ENCODE measurements at regions not wholly inside any gene's neighbourhood (a gene's known extent, or its start where the extent isn't known, plus 50 kb on each side); places are given as distances from the start of the nearest gene placed in this dataset.

DNA sequence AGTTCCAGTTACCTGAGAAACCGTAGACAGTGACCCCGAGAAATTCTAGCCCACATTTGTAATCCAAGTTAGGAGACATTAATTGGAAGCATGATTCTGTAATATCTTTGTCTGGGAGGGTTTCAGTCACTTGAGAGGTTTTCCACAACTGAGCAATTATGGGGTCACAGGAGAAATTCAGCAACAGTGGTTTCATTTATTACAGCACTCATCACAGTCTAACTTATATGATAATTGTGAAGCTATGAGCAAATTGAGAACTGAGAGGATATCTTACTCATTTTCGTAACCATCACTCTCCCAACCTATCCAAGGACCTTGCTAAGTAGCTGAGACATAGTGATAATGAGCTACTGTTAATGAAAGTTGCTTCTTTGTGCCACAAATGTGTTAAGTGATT is 328.5 kb upstream of the PPP2R3A start:
- Histone ChIP-seq H4K20me1 (ENCODE audit: insufficient read depth) (no peaks in the 10 kb centered on the region), H3K9ac (ENCODE audit: low read length) (no peak overlapping the region), H3F3A (ENCODE audit: insufficient read depth, low read length, poor library complexity, severe bottlenecking) (no peaks in the 10 kb centered on the region), H2AFZ (ENCODE audit: low read depth, low read length) (no peak overlapping the region), H3K27ac (ENCODE audit: low read length) (no peak overlapping the region), H3K27me3 (ENCODE audit: insufficient read depth, low read depth, low read length) (no peaks in the 10 kb centered on the region), H3K36me3 (ENCODE audit: insufficient read depth, low read length) (no peaks in the 10 kb centered on the region), H3K9me2 (ENCODE audit: insufficient read depth, low read length) (no peaks in the 10 kb centered on the region), H3K79me2 (replicated peaks; ENCODE audit: insufficient read depth, low read length) (no peaks in the 10 kb centered on the region), H3K4me3 (ENCODE audit: low read length) (no peak overlapping the region), H3K9me3 (ENCODE audit: low read length) (no peaks in the 10 kb centered on the region), H3K4me2 (ENCODE audit: low read length) (no peak overlapping the region)
- TF ChIP-seq POLR2AphosphoS5 (IDR thresholded peaks at IDR 0.05) (no peak), TAF1 (IDR thresholded peaks at IDR 0.05; ENCODE audit: low read depth) (no peak), EP300 (conservative IDR thresholded peaks at IDR 0.05; ENCODE audit: poor library complexity, severe bottlenecking) (no peak), EZH2 (IDR thresholded peaks at IDR 0.05; ENCODE audit: borderline replicate concordance, insufficient read depth, low read length, poor library complexity, severe bottlenecking) (no peak), MXI1 (conservative IDR thresholded peaks at IDR 0.05; ENCODE audit: poor library complexity, severe bottlenecking) (no peak), SMC3 (conservative IDR thresholded peaks at IDR 0.05; ENCODE audit: poor library complexity) (no peak), REST (IDR thresholded peaks at IDR 0.05; ENCODE audit: borderline replicate concordance) (no peak)
- TF ChIP-seq, protein P1, sequence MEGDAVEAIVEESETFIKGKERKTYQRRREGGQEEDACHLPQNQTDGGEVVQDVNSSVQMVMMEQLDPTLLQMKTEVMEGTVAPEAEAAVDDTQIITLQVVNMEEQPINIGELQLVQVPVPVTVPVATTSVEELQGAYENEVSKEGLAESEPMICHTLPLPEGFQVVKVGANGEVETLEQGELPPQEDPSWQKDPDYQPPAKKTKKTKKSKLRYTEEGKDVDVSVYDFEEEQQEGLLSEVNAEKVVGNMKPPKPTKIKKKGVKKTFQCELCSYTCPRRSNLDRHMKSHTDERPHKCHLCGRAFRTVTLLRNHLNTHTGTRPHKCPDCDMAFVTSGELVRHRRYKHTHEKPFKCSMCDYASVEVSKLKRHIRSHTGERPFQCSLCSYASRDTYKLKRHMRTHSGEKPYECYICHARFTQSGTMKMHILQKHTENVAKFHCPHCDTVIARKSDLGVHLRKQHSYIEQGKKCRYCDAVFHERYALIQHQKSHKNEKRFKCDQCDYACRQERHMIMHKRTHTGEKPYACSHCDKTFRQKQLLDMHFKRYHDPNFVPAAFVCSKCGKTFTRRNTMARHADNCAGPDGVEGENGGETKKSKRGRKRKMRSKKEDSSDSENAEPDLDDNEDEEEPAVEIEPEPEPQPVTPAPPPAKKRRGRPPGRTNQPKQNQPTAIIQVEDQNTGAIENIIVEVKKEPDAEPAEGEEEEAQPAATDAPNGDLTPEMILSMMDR (IDR thresholded peaks at IDR 0.05; ENCODE audit: poor library complexity, severe bottlenecking) = no peak

DNA sequence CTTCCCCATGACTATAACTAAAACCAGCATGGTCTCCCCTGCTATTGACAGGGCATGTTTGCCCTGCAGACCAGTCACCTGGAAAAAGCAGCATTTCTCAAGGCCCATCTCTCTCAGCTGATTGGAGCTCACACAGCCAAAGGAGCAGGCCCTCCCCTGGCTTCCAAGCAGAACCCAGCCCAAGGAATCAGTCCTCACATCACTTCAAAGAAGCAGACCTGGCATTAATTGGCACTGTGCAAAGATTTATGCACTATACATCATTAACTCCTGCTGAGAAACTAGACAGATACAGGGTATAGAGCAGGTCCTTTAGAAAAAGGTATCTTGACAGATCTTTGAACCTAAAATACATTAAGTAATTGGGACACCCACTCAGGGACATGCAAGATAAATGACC is 323.8 kb upstream of the PPP2R3A start:
- no peak for TF ChIP-seq MXI1 (conservative IDR thresholded peaks at IDR 0.05; ENCODE audit: poor library complexity, severe bottlenecking)
- TF ChIP-seq POLR2AphosphoS5 (IDR thresholded peaks at IDR 0.05) = no peak
- no peak for TF ChIP-seq TAF1 (IDR thresholded peaks at IDR 0.05; ENCODE audit: low read depth)
- no peak for TF ChIP-seq REST (IDR thresholded peaks at IDR 0.05; ENCODE audit: borderline replicate concordance)
- TF ChIP-seq, protein P1 (IDR thresholded peaks at IDR 0.05; ENCODE audit: poor library complexity, severe bottlenecking) = no peak
- TF ChIP-seq EP300 (conservative IDR thresholded peaks at IDR 0.05; ENCODE audit: poor library complexity, severe bottlenecking) = no peak
- TF ChIP-seq RAD21 (conservative IDR thresholded peaks at IDR 0.05) = no peak
- TF ChIP-seq SMC3 (conservative IDR thresholded peaks at IDR 0.05; ENCODE audit: poor library complexity) = no peak
- no peak for TF ChIP-seq EZH2 (IDR thresholded peaks at IDR 0.05; ENCODE audit: borderline replicate concordance, insufficient read depth, low read length, poor library complexity, severe bottlenecking)
- no peak overlapping the region for H3K4me3 ChIP-seq (ENCODE audit: low read length)
- no peaks in the 10 kb centered on the region for H3K79me2 ChIP-seq (replicated peaks; ENCODE audit: insufficient read depth, low read length)
- no peaks in the 10 kb centered on the region for H3K27me3 ChIP-seq (ENCODE audit: insufficient read depth, low read depth, low read length)
- no peaks in the 10 kb centered on the region for H3F3A ChIP-seq (ENCODE audit: insufficient read depth, low read length, poor library complexity, severe bottlenecking)
- H3K9me2 ChIP-seq (ENCODE audit: insufficient read depth, low read length) = no peaks in the 10 kb centered on the region
- no peak overlapping the region for H3K9ac ChIP-seq (ENCODE audit: low read length)
- H3K9me3 ChIP-seq (ENCODE audit: low read length) = no peaks in the 10 kb centered on the region
- no peaks in the 10 kb centered on the region for H4K20me1 ChIP-seq (ENCODE audit: insufficient read depth)
- H3K4me2 ChIP-seq (ENCODE audit: low read length) = no peak overlapping the region
- H3K27ac ChIP-seq (ENCODE audit: low read length) = no peak overlapping the region
- H3K36me3 ChIP-seq (ENCODE audit: insufficient read depth, low read length) = no peaks in the 10 kb centered on the region
- H2AFZ ChIP-seq (ENCODE audit: low read depth, low read length) = no peak overlapping the region

All from neural cell (in vitro differentiated cells).